Esophagus squamous epithelium (tissue), 4 donors: ENCODE measurements at regions not wholly inside any gene's neighbourhood (a gene's known extent, or its start where the extent isn't known, plus 50 kb on each side); places are given as distances from the start of the nearest gene placed in this dataset.

Experiments used
- POLR2A ChIP-seq, 4 donors: fragments of 450-650 bp; IDR thresholded peaks; one replicate each; pipeline ENCODE4 v1.6.1; 2017; ENCODE audit warnings: antibody characterized with exemption in 4 of 4, mild to moderate bottlenecking in 4 of 4, moderate library complexity in 3 of 4
- TF ChIP-seq, protein P1 (sequence below), 6 experiments: fragments of 450-650 bp in 4 of 6; fragments of 200-600 bp in 2 of 6; sonication (generic) in 2 of 6; IDR thresholded peaks; one replicate each; pipeline ENCODE4 v1.5.1; 2016 to 2019; ENCODE audit warnings: antibody characterized with exemption in 6 of 6, mild to moderate bottlenecking in 4 of 6, moderate library complexity in 4 of 6

DNA sequence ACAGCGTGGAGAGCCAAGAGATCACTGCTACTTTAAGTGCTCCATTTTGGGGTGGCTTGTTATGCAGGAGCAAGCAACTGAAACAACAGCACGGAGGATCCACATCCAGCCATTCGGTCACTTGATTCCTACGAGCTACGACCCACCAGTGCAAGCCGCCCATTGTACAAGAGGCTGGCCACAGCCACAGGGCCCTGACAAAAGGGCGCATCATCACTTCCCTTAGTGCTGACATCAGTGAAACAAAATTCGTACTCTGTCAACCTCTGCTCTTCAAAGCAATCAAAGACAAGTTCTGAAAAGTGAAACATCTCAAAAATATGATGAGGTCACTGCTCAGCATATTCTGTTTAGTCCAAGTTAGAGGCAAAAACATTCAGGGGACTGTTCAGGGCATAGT is 168.4 kb downstream of the GADD45G start:
- TF ChIP-seq POLR2A (IDR thresholded peaks at IDR 0.05), result no peak
- TF ChIP-seq, protein P1, sequence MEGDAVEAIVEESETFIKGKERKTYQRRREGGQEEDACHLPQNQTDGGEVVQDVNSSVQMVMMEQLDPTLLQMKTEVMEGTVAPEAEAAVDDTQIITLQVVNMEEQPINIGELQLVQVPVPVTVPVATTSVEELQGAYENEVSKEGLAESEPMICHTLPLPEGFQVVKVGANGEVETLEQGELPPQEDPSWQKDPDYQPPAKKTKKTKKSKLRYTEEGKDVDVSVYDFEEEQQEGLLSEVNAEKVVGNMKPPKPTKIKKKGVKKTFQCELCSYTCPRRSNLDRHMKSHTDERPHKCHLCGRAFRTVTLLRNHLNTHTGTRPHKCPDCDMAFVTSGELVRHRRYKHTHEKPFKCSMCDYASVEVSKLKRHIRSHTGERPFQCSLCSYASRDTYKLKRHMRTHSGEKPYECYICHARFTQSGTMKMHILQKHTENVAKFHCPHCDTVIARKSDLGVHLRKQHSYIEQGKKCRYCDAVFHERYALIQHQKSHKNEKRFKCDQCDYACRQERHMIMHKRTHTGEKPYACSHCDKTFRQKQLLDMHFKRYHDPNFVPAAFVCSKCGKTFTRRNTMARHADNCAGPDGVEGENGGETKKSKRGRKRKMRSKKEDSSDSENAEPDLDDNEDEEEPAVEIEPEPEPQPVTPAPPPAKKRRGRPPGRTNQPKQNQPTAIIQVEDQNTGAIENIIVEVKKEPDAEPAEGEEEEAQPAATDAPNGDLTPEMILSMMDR (IDR thresholded peaks at IDR 0.05), result no peak
